Muscle of arm (tissue), 1 donor: ENCODE measurements at regions not wholly inside any gene's neighbourhood (a gene's known extent, or its start where the extent isn't known, plus 50 kb on each side); places are given as distances from the start of the nearest gene placed in this dataset.

Experiments
- DNase-seq: peaks from one replicate; pipeline ENCODE4 v3.0.0-alpha.2; 2013

GRCh38 chr4:152114562-152114961, 353.8 kb upstream of the GATB start:
- DNase-seq: no peak

- no peak for DNase-seq
Observed at GRCh38 chr4:152112887-152113286, 352.1 kb upstream of the GATB start.

- no peak for DNase-seq
Observed at GRCh38 chr4:152112190-152112589, 351.4 kb upstream of the GATB start.

- DNase-seq: no peak
Observed at GRCh38 chr4:152110780-152111179, 350.0 kb upstream of the GATB start.

GRCh38 chr4:152109531-152110509, 349.0 kb upstream of the GATB start:
- DNase-seq: peak; percentile 32

GRCh38 chr4:152107736-152108500, 347.1 kb upstream of the GATB start:
- no peak for DNase-seq

GRCh38 chr4:152106781-152107321, 346.0 kb upstream of the GATB start:
- no peak for DNase-seq

GRCh38 chr4:152106113-152106763, 345.4 kb upstream of the GATB start:
- peak; percentile 69 for DNase-seq

- no peak for DNase-seq
Observed at GRCh38 chr4:152104901-152105357, 344.1 kb upstream of the GATB start.

GRCh38 chr4:152104356-152104755, 343.5 kb upstream of the GATB start:
- no peak for DNase-seq

GRCh38 chr4:152103181-152103901, 342.5 kb upstream of the GATB start:
- DNase-seq: no peak

- no peak for DNase-seq
Observed at GRCh38 chr4:152102436-152103000, 341.7 kb upstream of the GATB start.

- no peak for DNase-seq
Observed at GRCh38 chr4:152101556-152102435, 341.0 kb upstream of the GATB start.

- DNase-seq: no peak
Observed at GRCh38 chr4:152100379-152101201, 339.8 kb upstream of the GATB start.

GRCh38 chr4:152099981-152100378, 339.2 kb upstream of the GATB start:
- DNase-seq: no peak

- no peak for DNase-seq
Observed at GRCh38 chr4:152099555-152099954, 338.7 kb upstream of the GATB start.

- DNase-seq: no peak
Observed at GRCh38 chr4:152099061-152099425, 338.2 kb upstream of the GATB start.

- no peak for DNase-seq
Observed at GRCh38 chr4:152098365-152099060, 337.7 kb upstream of the GATB start.
